IMR-90 (cell line): ENCODE measurements at regions not wholly inside any gene's neighbourhood (a gene's known extent, or its start where the extent isn't known, plus 50 kb on each side); places are given as distances from the start of the nearest gene placed in this dataset.

Source experiments
- ATAC-seq: fragments of 200-7000 bp; cut with Tn5 transposase; 2 replicates; pipeline ENCODE4 v1.9.1; 2020; ENCODE audit warnings: low read depth, mild to moderate bottlenecking, moderate library complexity
- BruUV-seq: library from RNA; stranded (reverse); fragments of 400-500 nt; replicated peaks from 2 replicates; lab custom pipeline; 2021; lab: Mats Ljungman, UMichigan
- CTCF ChIA-PET: fragments of 300-600 bp; formaldehyde crosslinking; extraction: SDS; loops from one replicate; lab custom pipeline; 2021; ENCODE audit warnings: antibody characterized with exemption; lab: Yijun Ruan, JAX
- POLR2A ChIA-PET: fragments of 300-600 bp; sonication (Branson Sonifier 250); formaldehyde crosslinking; loops from one replicate; lab custom pipeline; 2022; ENCODE audit warnings: antibody characterized with exemption; ENCODE audit not compliant: unreplicated experiment; lab: Charles Lee
- DNase-seq: peaks from one replicate; pipeline ENCODE4 v3.0.0; 2013
- H2AFZ ChIP-seq: replicated peaks from 2 replicates; pipeline ENCODE3; 2013; ENCODE audit warnings: low read length, mild to moderate bottlenecking; ENCODE audit not compliant: poor library complexity
- H2AK5ac ChIP-seq: 2 replicates; pipeline ENCODE4 v1.6.1; 2013; ENCODE audit warnings: low read depth, low read length, inconsistent platforms
- H2AK9ac ChIP-seq: replicated peaks from 2 replicates; pipeline ENCODE3; 2013; ENCODE audit warnings: mild to moderate bottlenecking, low read depth, low read length, moderate library complexity; ENCODE audit not compliant: poor library complexity
- H2BK120ac ChIP-seq: 2 replicates; pipeline ENCODE4 v1.6.1; 2013; ENCODE audit warnings: low read depth, low read length, inconsistent platforms
- H2BK15ac ChIP-seq: 3 replicates; pipeline ENCODE4 v1.6.1; 2013; ENCODE audit warnings: low read depth, low read length, inconsistent platforms
- H2BK20ac ChIP-seq: 2 replicates; pipeline ENCODE4 v1.6.1; 2013; ENCODE audit warnings: low read depth, mild to moderate bottlenecking, inconsistent platforms, low read length, moderate library complexity
- H2BK5ac ChIP-seq: 2 replicates; pipeline ENCODE4 v1.6.1; 2013; ENCODE audit warnings: mild to moderate bottlenecking, low read depth, low read length, inconsistent platforms; ENCODE audit not compliant: poor library complexity, severe bottlenecking
- H3K14ac ChIP-seq: replicated peaks from 2 replicates; pipeline ENCODE4 v1.6.1; 2013; ENCODE audit warnings: low read depth, low read length, inconsistent platforms
- H3K18ac ChIP-seq: 2 replicates; pipeline ENCODE4 v1.6.1; 2013; ENCODE audit warnings: low read depth, low read length, control low read depth
- H3K23ac ChIP-seq: 2 replicates; pipeline ENCODE4 v1.6.1; 2013; ENCODE audit warnings: low read depth, low read length, inconsistent platforms
- H3K27ac ChIP-seq: 2 replicates; pipeline ENCODE4 v1.5.1; 2013; ENCODE audit warnings: mild to moderate bottlenecking, control low read depth, low read length; ENCODE audit not compliant: insufficient read depth
- H3K27me3 ChIP-seq: 2 replicates; pipeline ENCODE4 v1.6.1; 2013; ENCODE audit warnings: low read length; ENCODE audit not compliant: control insufficient read depth, insufficient read depth
- H3K36me3 ChIP-seq: 2 replicates; pipeline ENCODE4 v1.6.1; 2013; ENCODE audit warnings: low read length, mixed read lengths; ENCODE audit not compliant: control insufficient read depth, insufficient read depth
- H3K4ac ChIP-seq: 2 replicates; pipeline ENCODE4 v1.6.1; 2013; ENCODE audit warnings: low read depth, low read length, inconsistent platforms
- H3K4me1 ChIP-seq: 2 replicates; pipeline ENCODE4 v1.6.1; 2013; ENCODE audit warnings: low read length, mixed read lengths; ENCODE audit not compliant: control insufficient read depth, insufficient read depth
- H3K4me2 ChIP-seq: 2 replicates; pipeline ENCODE4 v1.6.1; 2013; ENCODE audit warnings: low read depth, mild to moderate bottlenecking, control low read depth, low read length, moderate library complexity
- H3K4me3 ChIP-seq: 2 replicates; pipeline ENCODE4 v1.5.1; 2013; ENCODE audit warnings: low read depth, mild to moderate bottlenecking, control low read depth, low read length, moderate library complexity; ENCODE audit not compliant: insufficient read depth
- H3K56ac ChIP-seq: 2 replicates; pipeline ENCODE4 v1.6.1; 2013; ENCODE audit warnings: low read length, inconsistent platforms; ENCODE audit not compliant: insufficient read depth; ENCODE audit errors: extremely low read depth
- H3K79me1 ChIP-seq, 2 experiments: 2 replicates each; pipeline ENCODE4 v1.6.1; 2013; ENCODE audit warnings: low read length in 2 of 2, inconsistent platforms in 1 of 2, low read depth in 1 of 2
- H3K9ac ChIP-seq: 2 replicates; pipeline ENCODE4 v1.6.1; 2013; ENCODE audit warnings: low read depth, low read length, control low read depth
- H3K9me1 ChIP-seq: 2 replicates; pipeline ENCODE4 v1.6.1; 2013; ENCODE audit warnings: low read length, inconsistent platforms; ENCODE audit not compliant: insufficient read depth
- H3K9me3 ChIP-seq: 2 replicates; pipeline ENCODE4 v1.6.1; 2013; ENCODE audit warnings: low read length; ENCODE audit not compliant: control insufficient read depth, insufficient read depth
- H4K20me1 ChIP-seq: 2 replicates; pipeline ENCODE4 v1.6.1; 2013; ENCODE audit warnings: low read length, inconsistent platforms; ENCODE audit not compliant: insufficient read depth
- H4K5ac ChIP-seq: 2 replicates; pipeline ENCODE4 v1.6.1; 2013; ENCODE audit warnings: mild to moderate bottlenecking, low read depth, low read length, control low read depth
- H4K8ac ChIP-seq, 2 experiments: 2 replicates each; pipeline ENCODE4 v1.6.1; 2013; ENCODE audit warnings: low read depth in 2 of 2, low read length in 2 of 2, control low read depth in 1 of 2, inconsistent platforms in 1 of 2
- H4K91ac ChIP-seq: 2 replicates; pipeline ENCODE4 v1.6.1; 2013; ENCODE audit warnings: low read depth, low read length, inconsistent platforms; ENCODE audit not compliant: insufficient read depth
- MAFK ChIP-seq: IDR thresholded peaks from 2 replicates; pipeline ENCODE4 v1.6.1; 2012; ENCODE audit warnings: low read depth, low read length, improper control_type of control experiment
- MXI1 ChIP-seq: IDR thresholded peaks from 2 replicates; pipeline ENCODE4 v1.6.1; 2012; ENCODE audit warnings: low read depth, mild to moderate bottlenecking, low read length, moderate library complexity, borderline replicate concordance
- RAD21 ChIP-seq: IDR thresholded peaks from 2 replicates; pipeline ENCODE4 v1.6.1; 2012; ENCODE audit warnings: low read length, improper control_type of control experiment
- USF2 ChIP-seq: fragments of 150-350 bp; IDR thresholded peaks from 2 replicates; pipeline ENCODE4 v1.6.1; 2017; ENCODE audit warnings: mild to moderate bottlenecking, antibody characterized with exemption, low read length, low read depth
- WGBS, 2 experiments: methylation state at CpG; one replicate each; pipeline versions ENCODE4 v1.1.5 to v1.1.7; 2013; ENCODE audit warnings: missing lambda C conversion rate in 2 of 2; ENCODE audit not compliant: insufficient read length in 1 of 2; ENCODE audit errors: extremely low coverage in 2 of 2; 5-methylcytosine and 5-hydroxymethylcytosine counted together
- dilution Hi-C: fragments of 300-500 bp; cut with HindIII; formaldehyde crosslinking; loops from one replicate; pipeline ENCODE4 v1.14.3; 2018; ENCODE audit warnings: low sequenced_read_pairs; ENCODE audit not compliant: unreplicated experiment
- in situ Hi-C: fragments of 300-500 bp; cut with MboI; formaldehyde crosslinking; loops from 3 replicates; pipeline ENCODE4 v1.14.3; 2019; ENCODE audit warnings: low sequenced_read_pairs, inconsistent platforms, mixed read lengths
- intact Hi-C: fragments of 100-400 bp; cut with micrococcal nuclease; formaldehyde crosslinking; loops from 2 replicates; pipeline ENCODE4 v1.10.0; 2022

GRCh38 chr3:193897731-193898180, 238.2 kb upstream of the HES1 start:
- no peaks in the 10 kb centered on the region for H3K9me1 ChIP-seq
- H2BK20ac ChIP-seq: no peak overlapping the region
- CTCF ChIA-PET: interaction anchor here (1.0 kb wide), 1 partner anchor 36 kb away, joined by 3 read pairs; no protein-coding TSS in a partner anchor
- intact Hi-C loops (no loop called here), in situ Hi-C loops (no loop called here), dilution Hi-C loops (no loop called here)
- no peak overlapping the region for H2AK9ac ChIP-seq
- no peak overlapping the region for H2AFZ ChIP-seq
- H4K91ac ChIP-seq: no peak overlapping the region
- H3K4me3 ChIP-seq: no peak overlapping the region
- no peak for TF ChIP-seq MXI1
- TF ChIP-seq MAFK: no peak
- no peak for TF ChIP-seq USF2
- TF ChIP-seq RAD21: no peak
- POLR2A ChIA-PET: no interaction called here
- H4K20me1 ChIP-seq: no peaks in the 10 kb centered on the region
- no peak overlapping the region for H2BK120ac ChIP-seq
- no peak overlapping the region for H3K9ac ChIP-seq
- H3K4me1 ChIP-seq: no peaks in the 10 kb centered on the region
- no peaks in the 10 kb centered on the region for H3K36me3 ChIP-seq
- H3K56ac ChIP-seq: no peak overlapping the region
- no peak overlapping the region for H3K4me2 ChIP-seq
- H3K27me3 ChIP-seq: peaks cover 36% of the 10 kb centered on the region
- H3K14ac ChIP-seq: no peak overlapping the region
- ATAC-seq (no peak), DNase-seq (no peak)
- BruUV-seq: no TSS peak
- H4K5ac ChIP-seq: no peak overlapping the region
- H4K8ac ChIP-seq: no peak overlapping the region
- no peaks in the 10 kb centered on the region for H3K79me1 ChIP-seq
- H3K9me3 ChIP-seq: no peaks in the 10 kb centered on the region
- H3K23ac ChIP-seq: no peak overlapping the region
- no peak overlapping the region for H2BK15ac ChIP-seq
- no peak overlapping the region for H3K27ac ChIP-seq
- no peak overlapping the region for H2AK5ac ChIP-seq
- no peak overlapping the region for H2BK5ac ChIP-seq
- H3K18ac ChIP-seq: no peak overlapping the region
- WGBS, 2 experiments: 38% methylated on average over 3 of the region's 10 CpGs; no CpG with 5 or more reads in 1 of the 2 experiments
- H3K4ac ChIP-seq: no peak overlapping the region
